HEK293T (cell line): ENCODE measurements at regions not wholly inside any gene's neighbourhood (a gene's known extent, or its start where the extent isn't known, plus 50 kb on each side); places are given as distances from the start of the nearest gene placed in this dataset.

Experiments
- CTCF ChIA-PET: fragments of 350-600 bp; formaldehyde crosslinking; extraction: SDS; loops from one replicate; lab custom pipeline; 2021; ENCODE audit warnings: antibody characterized with exemption, inconsistent platforms; lab: Yijun Ruan, JAX
- POLR2A ChIA-PET: fragments of 350-600 bp; formaldehyde crosslinking; extraction: SDS; loops from one replicate; lab custom pipeline; 2020; ENCODE audit warnings: antibody characterized with exemption, inconsistent platforms; lab: Yijun Ruan, JAX
- DNase-seq: peaks from one replicate; pipeline ENCODE4 v3.0.0; 2012; ENCODE audit warnings: mixed read lengths; ENCODE audit errors: extremely low spot score
- ARNT ChIP-seq: fragments of 450-650 bp; IDR thresholded peaks from 2 replicates; pipeline ENCODE4 v1.6.1; 2017; ENCODE audit warnings: mild to moderate bottlenecking
- BHLHE40 ChIP-seq: fragments of 450-650 bp; IDR thresholded peaks from 2 replicates; pipeline ENCODE4 v1.6.1; 2016; ENCODE audit warnings: mild to moderate bottlenecking, moderate library complexity, borderline replicate concordance
- CTBP1 ChIP-seq: fragments of 450-650 bp; IDR thresholded peaks from 2 replicates; pipeline ENCODE4 v1.6.1; 2016; ENCODE audit warnings: borderline replicate concordance
- ELF4 ChIP-seq: fragments of 450-650 bp; IDR thresholded peaks from 2 replicates; pipeline ENCODE4 v1.6.1; 2017; ENCODE audit warnings: antibody characterized with exemption
- FOXA1 ChIP-seq: fragments of 450-650 bp; IDR thresholded peaks from 2 replicates; pipeline ENCODE4 v1.6.1; 2016; ENCODE audit warnings: mild to moderate bottlenecking
- FOXK2 ChIP-seq: fragments of 450-650 bp; IDR thresholded peaks from 2 replicates; pipeline ENCODE4 v1.6.1; 2016; ENCODE audit warnings: mild to moderate bottlenecking
- FOXM1 ChIP-seq: fragments of 450-650 bp; IDR thresholded peaks from 2 replicates; pipeline ENCODE4 v1.6.1; 2017; ENCODE audit warnings: mild to moderate bottlenecking, borderline replicate concordance
- HDGF ChIP-seq: fragments of 450-650 bp; IDR thresholded peaks from 2 replicates; pipeline ENCODE4 v1.6.1; 2017; ENCODE audit warnings: antibody characterized with exemption, borderline replicate concordance
- L3MBTL2 ChIP-seq: fragments of 450-650 bp; conservative IDR thresholded peaks from 2 replicates; pipeline ENCODE4 v1.6.1; 2016; ENCODE audit warnings: mild to moderate bottlenecking
- LEF1 ChIP-seq: fragments of 450-650 bp; IDR thresholded peaks from 2 replicates; pipeline ENCODE4 v1.6.1; 2017; ENCODE audit warnings: mild to moderate bottlenecking, borderline replicate concordance
- NFRKB ChIP-seq: fragments of 450-650 bp; IDR thresholded peaks from 2 replicates; pipeline ENCODE4 v1.6.1; 2016; ENCODE audit warnings: mild to moderate bottlenecking, moderate library complexity
- PKNOX1 ChIP-seq: fragments of 450-650 bp; IDR thresholded peaks from 2 replicates; pipeline ENCODE4 v1.6.1; 2016
- SP1 ChIP-seq: fragments of 450-650 bp; IDR thresholded peaks from 2 replicates; pipeline ENCODE4 v1.6.1; 2017
- SUZ12 ChIP-seq: fragments of 450-650 bp; IDR thresholded peaks from 2 replicates; pipeline ENCODE4 v1.6.1; 2016; ENCODE audit warnings: mild to moderate bottlenecking
- TARDBP ChIP-seq: fragments of 450-650 bp; IDR thresholded peaks from 2 replicates; pipeline ENCODE4 v1.6.1; 2016
- ZNF384 ChIP-seq: fragments of 450-650 bp; IDR thresholded peaks from 2 replicates; pipeline ENCODE4 v1.6.1; 2016

- POLR2A ChIA-PET, result no interaction called here
- CTCF ChIA-PET, result no interaction called here
- TF ChIP-seq ELF4 (no peak), CTBP1 (no peak), TARDBP (no peak), NFRKB (no peak), LEF1 (no peak), BHLHE40 (no peak), L3MBTL2 (no peak), HDGF (no peak), FOXK2 (no peak), PKNOX1 (no peak), SUZ12 (no peak), FOXA1 (no peak), SP1 (no peak), FOXM1 (no peak), ARNT (no peak), ZNF384 (no peak)
- DNase-seq, result no peak
These were observed 347.2 kb upstream of the WWC1 start for GRCh38 chr5:167944121-167944852.

- CTCF ChIA-PET, result no interaction called here
- DNase-seq, result no peak
- POLR2A ChIA-PET, result no interaction called here
- TF ChIP-seq PKNOX1 (peak; percentile 62), CTBP1 (no peak)
These were observed 345.7 kb upstream of the WWC1 start for GRCh38 chr5:167945542-167946384.

GRCh38 chr5:167947306-167947705, 344.1 kb upstream of the WWC1 start:
- no peak for DNase-seq
- POLR2A ChIA-PET, result no interaction called here
- TF ChIP-seq FOXA1 (no peak), L3MBTL2 (no peak), SUZ12 (no peak), CTBP1 (no peak), LEF1 (no peak), ZNF384 (no peak), PKNOX1 (no peak), FOXM1 (no peak), BHLHE40 (no peak), ELF4 (no peak), HDGF (no peak), TARDBP (no peak), NFRKB (no peak), ARNT (no peak)
- CTCF ChIA-PET, result no interaction called here

- DNase-seq, result no peak
- ChIA-PET POLR2A (no interaction called here), CTCF (no interaction called here)
- no peak for TF ChIP-seq SP1
- TF ChIP-seq CTBP1, result no peak
- no peak for TF ChIP-seq HDGF
- no peak for TF ChIP-seq SUZ12
- no peak for TF ChIP-seq NFRKB
- TF ChIP-seq FOXM1, result no peak
- no peak for TF ChIP-seq LEF1
- no peak for TF ChIP-seq TARDBP
- TF ChIP-seq FOXA1, result no peak
These were observed 343.2 kb upstream of the WWC1 start for GRCh38 chr5:167948251-167948650.

- TF ChIP-seq LEF1, result no peak
- no peak for TF ChIP-seq HDGF
- no peak for TF ChIP-seq NFRKB
- no peak for TF ChIP-seq FOXM1
- no peak for TF ChIP-seq FOXK2
- TF ChIP-seq TARDBP, result no peak
- TF ChIP-seq CTBP1, result no peak
- no peak for TF ChIP-seq SUZ12
- no peak for TF ChIP-seq ZNF384
- POLR2A ChIA-PET, result no interaction called here
- CTCF ChIA-PET, result no interaction called here
- DNase-seq, result no peak
These were observed 342.0 kb upstream of the WWC1 start for GRCh38 chr5:167949435-167949834.

GRCh38 chr5:167950126-167950721, 341.2 kb upstream of the WWC1 start:
- CTCF ChIA-PET, result no interaction called here
- no peak for DNase-seq
- no peak for TF ChIP-seq BHLHE40
- no peak for TF ChIP-seq LEF1
- POLR2A ChIA-PET, result no interaction called here
